Amygdala (tissue), 56 donors: ENCODE measurements at regions not wholly inside any gene's neighbourhood (a gene's known extent, or its start where the extent isn't known, plus 50 kb on each side); places are given as distances from the start of the nearest gene placed in this dataset.

ENCODE experiments used
- DNase-seq, 56 donors: peaks; one replicate each; lab custom pipeline; 2025; lab: John Stamatoyannopoulos, UW

DNA sequence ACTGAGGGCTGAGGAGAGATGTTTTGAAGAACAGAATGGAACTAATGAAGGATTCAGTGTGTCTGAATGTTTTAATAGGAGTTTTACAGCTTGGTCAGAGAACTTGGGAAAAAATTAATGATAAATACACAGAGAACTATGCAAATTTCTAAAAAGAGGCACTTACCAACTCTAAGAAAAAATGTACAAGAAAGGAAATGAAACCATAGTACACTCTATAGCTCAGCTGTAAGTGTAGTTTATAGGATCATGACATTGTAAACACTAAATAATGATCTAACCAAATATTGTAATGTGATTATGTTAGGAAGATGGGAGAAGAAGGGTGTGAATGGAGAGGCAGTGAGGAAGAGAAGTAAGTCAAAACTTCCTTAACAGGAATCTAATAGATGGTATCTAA lies 205.2 kb downstream of the SEC61B start:
- no peak for DNase-seq

DNA sequence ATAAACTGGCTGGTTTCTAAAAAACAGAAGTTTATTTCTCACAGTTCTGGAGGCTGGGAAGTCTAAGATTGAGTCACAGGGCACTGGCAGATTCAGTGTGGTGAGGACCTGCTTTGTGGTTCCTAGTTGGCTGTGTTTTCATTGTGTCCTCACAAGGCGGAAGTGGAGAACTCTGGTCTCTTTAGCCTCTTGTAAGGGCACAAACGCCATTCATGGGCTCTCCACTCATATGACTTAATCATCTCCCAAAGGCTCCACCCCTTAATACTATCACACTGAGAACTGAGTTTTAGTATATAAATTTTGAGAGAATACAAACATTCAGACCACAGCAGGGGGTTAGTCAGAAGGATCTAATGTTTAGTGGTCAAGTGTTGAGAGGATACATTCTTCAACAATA lies 208.2 kb downstream of the SEC61B start:
- DNase-seq = no peak

DNA sequence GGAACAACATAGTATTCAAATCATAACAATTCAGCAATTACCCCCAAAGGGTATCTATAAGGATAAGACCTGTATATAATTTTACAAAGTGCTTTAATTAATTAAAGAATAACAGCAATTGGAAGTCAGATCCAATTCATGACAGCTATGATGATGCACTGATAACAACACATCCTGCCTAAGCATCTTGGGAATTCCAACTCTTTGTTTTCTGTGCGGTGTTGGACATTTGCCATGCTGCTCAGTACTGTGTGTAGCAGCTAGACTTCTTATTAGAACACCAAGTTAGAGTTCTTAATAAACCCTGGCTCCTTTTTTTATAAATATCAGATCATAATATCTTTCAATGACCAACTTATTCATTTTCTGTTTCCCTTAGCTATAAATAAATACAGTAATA lies 209.0 kb downstream of the SEC61B start:
- DNase-seq = peak in 1 of 56 donors; percentile 4

- DNase-seq = no peak
These were observed 210.0 kb downstream of the SEC61B start for GRCh38 chr9:99432075-99432474.

DNA sequence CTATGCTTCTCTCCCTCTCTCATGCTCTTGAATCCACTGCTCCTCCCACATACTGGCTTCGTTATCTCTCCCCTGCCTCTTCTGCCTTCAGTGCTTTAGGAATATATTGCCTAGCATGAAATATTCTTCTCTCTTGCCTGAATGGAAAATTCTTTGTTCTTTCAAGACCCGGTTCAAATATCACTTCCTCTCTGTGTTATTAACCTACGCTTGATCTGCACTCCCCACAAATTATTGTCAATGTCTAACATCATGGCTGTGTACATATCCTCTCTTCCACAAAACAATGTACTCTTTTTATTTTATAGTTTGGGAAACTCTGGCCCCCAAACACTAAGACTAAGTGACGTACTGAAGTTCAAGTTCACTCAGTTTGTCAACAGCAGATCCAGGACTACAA lies 211.0 kb downstream of the SEC61B start:
- DNase-seq = no peak

DNA sequence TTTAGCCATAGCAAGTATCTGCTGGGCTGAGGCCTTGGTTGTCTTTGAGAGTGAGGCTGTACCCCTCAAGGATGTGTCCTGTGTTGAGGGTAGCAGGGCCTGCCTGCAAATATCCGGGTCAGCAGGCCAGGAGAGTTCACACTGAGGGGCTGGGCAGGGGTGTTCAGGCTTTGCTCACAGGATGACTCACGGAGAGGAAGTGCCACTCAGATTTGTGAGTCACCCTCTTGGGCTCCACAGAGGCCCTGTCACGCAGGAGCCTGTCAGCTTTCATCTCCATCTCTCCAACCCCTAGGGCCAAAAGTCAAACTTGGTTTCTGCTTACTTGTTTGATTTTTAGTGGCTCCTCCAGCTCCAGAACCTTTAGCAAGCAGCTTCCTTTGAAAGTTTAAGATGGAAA lies 211.5 kb downstream of the SEC61B start:
- no peak for DNase-seq

GRCh38 chr9:99436616-99437015 lies 214.5 kb downstream of the SEC61B start:
- DNase-seq = no peak

DNA sequence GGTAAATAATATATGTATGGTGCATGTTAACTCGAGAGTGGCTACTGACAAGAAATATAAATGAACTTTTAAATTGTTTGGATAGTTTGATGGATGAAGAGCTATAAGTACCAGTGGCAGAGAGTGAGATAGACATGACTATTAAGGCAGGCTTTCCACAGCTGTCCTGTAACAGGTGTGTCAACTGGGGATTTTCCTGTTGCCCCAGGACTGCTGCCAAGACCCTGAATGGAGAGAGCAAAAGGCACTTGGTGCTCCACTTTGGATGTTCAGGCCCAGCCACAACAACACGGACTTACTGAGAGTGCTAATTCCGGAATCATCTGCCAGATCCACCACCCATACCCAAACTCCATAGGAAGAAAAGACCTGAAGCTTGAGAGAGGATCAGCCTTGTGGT lies 215.1 kb downstream of the SEC61B start:
- DNase-seq = no peak

GRCh38 chr9:99438596-99438995 lies 216.5 kb downstream of the SEC61B start:
- no peak for DNase-seq

GRCh38 chr9:99441829-99442228 lies 219.7 kb downstream of the SEC61B start:
- no peak for DNase-seq

DNA sequence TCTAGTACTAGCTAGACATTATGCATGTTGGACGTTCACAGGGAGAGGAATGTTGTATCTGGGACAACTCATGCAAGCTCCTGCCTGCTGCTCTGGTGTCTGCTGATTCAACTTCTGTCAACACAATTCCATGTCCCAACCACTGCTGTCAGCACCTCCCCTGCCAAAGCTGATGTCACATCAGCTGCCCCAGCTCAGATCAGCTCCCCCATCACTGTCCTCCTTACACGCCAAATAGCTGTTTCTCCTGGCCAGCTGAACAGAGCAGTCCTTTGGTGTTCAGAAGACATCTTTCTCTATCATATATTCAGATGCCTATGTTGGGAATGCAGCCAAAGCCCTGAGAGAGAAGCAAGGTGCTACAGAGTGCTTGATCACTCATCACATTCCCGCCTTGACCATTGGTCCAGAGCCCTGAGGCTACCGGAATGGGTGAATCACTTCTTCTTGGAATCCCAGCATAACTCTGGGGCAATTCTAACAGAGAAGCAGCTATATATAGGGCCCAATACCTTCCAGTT lies 223.3 kb downstream of the SEC61B start:
- DNase-seq = peak in 1 of 56 donors; percentile 15

DNA sequence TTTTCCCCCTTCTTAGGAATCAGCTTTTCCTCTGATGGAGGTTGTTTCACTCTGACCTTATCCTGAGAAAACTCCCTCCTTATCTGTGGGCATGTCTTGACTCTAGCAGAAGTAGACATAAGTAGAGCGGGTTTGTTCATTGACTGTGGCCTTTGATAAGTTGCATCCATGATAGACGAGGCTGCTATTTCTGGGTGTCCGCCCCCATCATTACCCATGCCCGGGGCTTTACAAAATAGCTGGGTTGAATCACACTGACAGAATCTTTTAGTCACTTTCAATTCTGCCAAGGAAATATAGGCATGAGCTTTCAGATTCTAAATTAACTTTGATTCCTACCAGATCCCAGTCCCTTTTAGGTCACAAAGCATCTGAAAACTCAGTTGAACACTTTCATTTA lies 223.8 kb downstream of the SEC61B start:
- DNase-seq = no peak

DNA sequence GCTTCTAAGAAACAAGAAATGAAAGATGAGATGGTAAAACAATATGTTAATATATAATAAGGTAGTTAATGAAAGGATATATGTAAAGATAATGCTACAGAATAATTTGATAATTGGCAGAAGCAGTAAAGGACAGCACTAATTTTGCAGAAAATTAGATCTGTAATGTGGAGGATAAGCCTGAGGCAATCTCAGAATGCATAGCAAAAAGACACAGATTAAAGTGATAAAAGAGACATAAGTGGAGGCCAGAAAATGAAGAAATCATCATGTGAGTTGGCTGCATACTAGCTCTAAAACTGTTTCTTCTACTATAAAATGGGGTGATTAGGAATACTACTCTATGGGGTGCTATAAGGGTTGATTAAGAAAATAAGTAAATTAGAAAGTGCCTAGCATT lies 225.9 kb downstream of the SEC61B start:
- DNase-seq = no peak

DNA sequence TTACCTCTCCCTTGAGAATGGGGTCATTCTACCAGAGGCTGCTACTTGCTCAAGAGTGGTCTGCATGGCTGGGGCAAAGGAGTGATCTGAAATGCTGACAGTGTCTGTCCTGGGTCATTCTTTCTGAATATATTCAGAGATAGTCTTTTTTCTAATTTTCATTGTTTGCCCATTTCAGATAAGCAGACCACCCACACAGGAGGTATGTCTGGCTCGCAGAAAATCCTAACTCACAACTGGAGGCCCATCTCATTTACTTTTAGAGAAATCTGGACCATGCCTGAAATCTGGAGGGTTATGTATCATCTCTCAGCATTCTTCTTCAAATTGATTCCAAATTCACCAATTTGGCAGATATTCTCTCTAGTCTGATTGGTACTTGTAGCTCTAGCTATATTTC lies 227.6 kb downstream of the SEC61B start:
- DNase-seq = no peak

GRCh38 chr9:99451112-99451606 lies 229.1 kb downstream of the SEC61B start:
- peak in 28 of 56 donors; percentile 3 to 64 (median 23) for DNase-seq

GRCh38 chr9:99457406-99457805 lies 235.3 kb downstream of the SEC61B start:
- no peak for DNase-seq

DNA sequence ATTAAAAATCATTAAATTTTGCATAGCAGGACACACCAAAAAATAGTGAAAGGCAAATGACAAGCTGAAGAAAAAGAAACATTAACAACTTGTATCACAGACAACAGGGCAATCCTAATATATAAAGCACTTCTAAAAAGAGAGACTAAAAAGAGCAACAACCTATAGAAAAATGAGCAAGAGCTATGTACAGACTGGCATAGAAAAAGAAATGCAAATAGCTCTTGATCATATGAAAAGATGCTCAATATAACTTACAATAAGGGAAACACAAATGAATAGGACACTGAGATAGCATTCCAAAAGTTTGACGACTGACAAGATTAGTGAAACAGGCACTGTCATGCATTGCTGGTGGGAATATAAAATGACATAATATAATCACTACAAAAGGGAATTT lies 235.9 kb downstream of the SEC61B start:
- no peak for DNase-seq

DNA sequence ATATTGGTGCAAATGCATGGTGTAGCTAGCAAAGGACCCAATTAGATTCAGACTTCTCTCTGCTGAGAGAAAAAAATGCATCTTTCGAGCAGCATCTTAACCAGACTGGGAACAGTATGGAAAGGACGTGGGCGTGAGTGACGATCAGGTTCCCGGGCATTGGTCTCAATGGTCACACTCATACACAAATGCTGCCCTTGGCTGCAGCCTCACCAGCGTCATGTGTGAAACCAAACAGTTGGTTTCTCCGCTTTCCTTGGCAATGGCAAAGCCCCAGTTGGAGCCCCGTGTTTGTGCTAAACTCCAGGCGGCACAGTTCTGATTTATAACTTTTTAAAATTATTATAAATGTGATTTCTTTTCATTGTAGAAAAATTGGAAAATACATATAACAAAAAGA lies 237.8 kb downstream of the SEC61B start:
- no peak for DNase-seq

- DNase-seq = no peak
These were observed 241.0 kb downstream of the SEC61B start for GRCh38 chr9:99463131-99463530.

GRCh38 chr9:99464568-99464967 lies 242.5 kb downstream of the SEC61B start:
- no peak for DNase-seq

- peak in 40 of 56 donors; percentile 4 to 73 (median 27) for DNase-seq
These were observed 243.3 kb downstream of the SEC61B start for GRCh38 chr9:99465231-99465907.

GRCh38 chr9:99466104-99466503 lies 244.0 kb downstream of the SEC61B start:
- no peak for DNase-seq

DNA sequence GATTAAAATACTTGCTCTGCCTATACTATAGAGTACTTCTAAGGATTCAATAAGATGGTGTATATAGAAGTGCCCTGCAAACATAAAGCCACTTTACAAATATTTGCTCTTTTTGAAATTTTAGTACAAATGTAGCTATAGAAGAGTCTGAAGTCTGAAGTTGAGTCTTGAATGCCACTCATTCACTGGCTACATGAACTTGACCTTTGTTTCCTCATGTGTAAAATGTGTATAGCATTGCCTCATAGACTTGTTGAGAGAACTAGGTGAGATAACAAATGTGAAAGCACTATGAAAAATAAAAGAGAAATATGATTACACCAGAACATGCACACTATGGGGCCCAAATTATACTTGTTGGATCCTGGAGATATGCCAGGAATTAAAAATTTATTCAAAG lies 244.7 kb downstream of the SEC61B start:
- DNase-seq = no peak
